ENCODE measurements at regions not wholly inside any gene's neighbourhood (a gene's known extent, or its start where the extent isn't known, plus 50 kb on each side); places are given as distances from the start of the nearest gene placed in this dataset.

GRCh38 chr12:43241986-43242385, 310.0 kb downstream of the ADAMTS20 start:
- ATAC-seq, result no peak
- H3K4me3 ChIP-seq, result no peak overlapping the region

GRCh38 chr12:43238281-43238680, 313.7 kb downstream of the ADAMTS20 start:
- H3K4me3 ChIP-seq, result no peak overlapping the region
- no peaks in the 10 kb centered on the region for H3K36me3 ChIP-seq
- no peaks in the 10 kb centered on the region for H3K27me3 ChIP-seq
- H3K9me3 ChIP-seq, result no peaks in the 10 kb centered on the region
- no peaks in the 10 kb centered on the region for H3K4me1 ChIP-seq
- TF ChIP-seq POLR2AphosphoS5 (IDR thresholded peaks at IDR 0.05), result no peak
- no peak for TF ChIP-seq EP300 (IDR thresholded peaks at IDR 0.05)
- no peak for TF ChIP-seq POLR2A (IDR thresholded peaks at IDR 0.05)
- no peak for TF ChIP-seq CTCF (IDR thresholded peaks at IDR 0.05)
- ATAC-seq, result no peak
- H3K27ac ChIP-seq, result no peak overlapping the region

More at GRCh38 chr12:43241986-43242385, 310.0 kb downstream of the ADAMTS20 start:
- H3K27me3 ChIP-seq, result no peaks in the 10 kb centered on the region
- no peaks in the 10 kb centered on the region for H3K36me3 ChIP-seq
- H3K9me3 ChIP-seq, result no peaks in the 10 kb centered on the region
- no peaks in the 10 kb centered on the region for H3K4me1 ChIP-seq
- no peak for TF ChIP-seq CTCF (IDR thresholded peaks at IDR 0.05)
- TF ChIP-seq EP300 (IDR thresholded peaks at IDR 0.05), result no peak
- TF ChIP-seq POLR2AphosphoS5 (IDR thresholded peaks at IDR 0.05), result no peak
- TF ChIP-seq POLR2A (IDR thresholded peaks at IDR 0.05), result no peak
- 30 to 52% methylated on average over 2 of the region's 2 CpGs for WGBS, 2 donors (ENCODE audit: low coverage in 1 of 2)
- no peak overlapping the region for H3K27ac ChIP-seq

GRCh38 chr12:43237238-43237879, 314.6 kb downstream of the ADAMTS20 start:
- Histone ChIP-seq H3K4me1 (no peaks in the 10 kb centered on the region), H3K27ac (no peak overlapping the region), H3K36me3 (no peaks in the 10 kb centered on the region), H3K9me3 (no peaks in the 10 kb centered on the region), H3K27me3 (no peaks in the 10 kb centered on the region), H3K4me3 (no peak overlapping the region)
- 77 to 79% methylated on average over 3 of the region's 3 CpGs for WGBS, 2 donors (ENCODE audit: low coverage in 1 of 2)
- TF ChIP-seq CTCF (IDR thresholded peaks at IDR 0.05) (no peak), EP300 (IDR thresholded peaks at IDR 0.05) (no peak), POLR2AphosphoS5 (IDR thresholded peaks at IDR 0.05) (no peak), POLR2A (IDR thresholded peaks at IDR 0.05) (no peak)
- no peak for ATAC-seq

- Histone ChIP-seq H3K27ac (no peak overlapping the region), H3K4me3 (no peak overlapping the region), H3K27me3 (no peaks in the 10 kb centered on the region), H3K36me3 (no peaks in the 10 kb centered on the region), H3K9me3 (no peaks in the 10 kb centered on the region), H3K4me1 (no peaks in the 10 kb centered on the region)
- 69 to 100% methylated on average over 1 of the region's 1 CpG for WGBS, 2 donors (ENCODE audit: low coverage in 1 of 2)
- TF ChIP-seq EP300 (IDR thresholded peaks at IDR 0.05) (no peak), POLR2A (IDR thresholded peaks at IDR 0.05) (no peak), CTCF (IDR thresholded peaks at IDR 0.05) (no peak)
- no peak for ATAC-seq
These were observed 316.3 kb downstream of the ADAMTS20 start for GRCh38 chr12:43235721-43236120.

GRCh38 chr12:43233861-43234260, 318.1 kb downstream of the ADAMTS20 start:
- Histone ChIP-seq H3K36me3 (no peaks in the 10 kb centered on the region), H3K9me3 (no peaks in the 10 kb centered on the region), H3K27ac (no peak overlapping the region), H3K4me3 (no peak overlapping the region), H3K4me1 (no peaks in the 10 kb centered on the region), H3K27me3 (no peaks in the 10 kb centered on the region)
- no peak for TF ChIP-seq CTCF (IDR thresholded peaks at IDR 0.05)
- no peak for TF ChIP-seq EP300 (IDR thresholded peaks at IDR 0.05)
- TF ChIP-seq POLR2AphosphoS5 (IDR thresholded peaks at IDR 0.05), result no peak
- TF ChIP-seq POLR2A (IDR thresholded peaks at IDR 0.05), result no peak
- ATAC-seq, result no peak
- 88 to 97% methylated on average over 2 of the region's 2 CpGs for WGBS, 2 donors (ENCODE audit: low coverage in 1 of 2)
